GM12864 (cell line): ENCODE measurements at regions not wholly inside any gene's neighbourhood (a gene's known extent, or its start where the extent isn't known, plus 50 kb on each side); places are given as distances from the start of the nearest gene placed in this dataset.
"Not testable (repeated sequence)": the region's sequence is repeated elsewhere in the genome, so short reads cannot be mapped to it uniquely, and the experiment has no call there.

Source experiments
- DNase-seq: peaks from one replicate; pipeline ENCODE4 v3.0.0-alpha.2; 2011; ENCODE audit warnings: low read depth
- H3K4me3 ChIP-seq: 2 replicates; pipeline ENCODE4 v1.5.1; 2011; ENCODE audit warnings: mild to moderate bottlenecking, low read depth, low read length, control low read depth
- TF ChIP-seq, protein P1 (sequence below): IDR thresholded peaks from 2 replicates; pipeline ENCODE4 v1.5.1; 2011; ENCODE audit warnings: low read depth, mild to moderate bottlenecking, moderate library complexity, low read length, control low read depth, inconsistent platforms; ENCODE audit errors: missing control alignments

DNA sequence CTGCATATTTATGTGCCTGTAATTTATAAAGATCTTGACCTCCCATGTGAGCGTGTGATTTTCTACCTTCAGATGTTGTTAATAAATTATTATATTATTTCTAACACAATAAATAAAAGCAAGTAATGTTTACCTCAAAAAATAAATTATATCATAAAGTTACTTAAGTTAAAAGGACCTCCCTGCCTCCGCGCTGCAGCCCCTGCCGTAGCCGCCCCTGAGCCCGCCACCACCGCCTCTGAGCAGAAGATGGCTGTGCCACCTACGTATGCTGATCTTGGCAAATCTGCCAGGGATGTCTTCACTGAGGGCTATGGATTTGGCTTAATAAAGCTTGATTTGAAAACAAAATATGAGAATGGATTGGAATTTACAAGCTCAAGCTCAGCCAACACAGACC lies 119.6 kb upstream of the BRWD3 start:
- no peak overlapping the region for H3K4me3 ChIP-seq
- DNase-seq: no peak
- TF ChIP-seq, protein P1, sequence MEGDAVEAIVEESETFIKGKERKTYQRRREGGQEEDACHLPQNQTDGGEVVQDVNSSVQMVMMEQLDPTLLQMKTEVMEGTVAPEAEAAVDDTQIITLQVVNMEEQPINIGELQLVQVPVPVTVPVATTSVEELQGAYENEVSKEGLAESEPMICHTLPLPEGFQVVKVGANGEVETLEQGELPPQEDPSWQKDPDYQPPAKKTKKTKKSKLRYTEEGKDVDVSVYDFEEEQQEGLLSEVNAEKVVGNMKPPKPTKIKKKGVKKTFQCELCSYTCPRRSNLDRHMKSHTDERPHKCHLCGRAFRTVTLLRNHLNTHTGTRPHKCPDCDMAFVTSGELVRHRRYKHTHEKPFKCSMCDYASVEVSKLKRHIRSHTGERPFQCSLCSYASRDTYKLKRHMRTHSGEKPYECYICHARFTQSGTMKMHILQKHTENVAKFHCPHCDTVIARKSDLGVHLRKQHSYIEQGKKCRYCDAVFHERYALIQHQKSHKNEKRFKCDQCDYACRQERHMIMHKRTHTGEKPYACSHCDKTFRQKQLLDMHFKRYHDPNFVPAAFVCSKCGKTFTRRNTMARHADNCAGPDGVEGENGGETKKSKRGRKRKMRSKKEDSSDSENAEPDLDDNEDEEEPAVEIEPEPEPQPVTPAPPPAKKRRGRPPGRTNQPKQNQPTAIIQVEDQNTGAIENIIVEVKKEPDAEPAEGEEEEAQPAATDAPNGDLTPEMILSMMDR: no peak

DNA sequence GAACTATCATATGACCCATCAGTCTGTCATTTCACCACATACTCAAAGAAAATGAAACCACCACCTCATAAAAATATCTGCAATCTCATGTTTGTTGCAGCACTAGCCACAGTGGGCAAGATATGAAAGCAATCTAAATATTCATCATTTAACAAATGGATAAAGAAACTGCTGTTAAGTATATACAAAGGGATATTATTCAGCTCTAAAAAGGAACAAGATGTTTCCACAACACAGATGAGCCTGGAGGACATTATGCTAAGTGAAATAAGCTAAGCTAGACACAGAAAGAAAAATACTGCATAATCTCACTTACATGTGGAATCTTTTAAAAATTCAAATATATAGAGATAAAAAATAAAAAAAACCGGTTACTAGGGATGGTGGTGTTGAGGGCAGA lies 108.2 kb upstream of the BRWD3 start:
- no peak for DNase-seq
- H3K4me3 ChIP-seq: no peak overlapping the region
- TF ChIP-seq, protein P1: no peak

DNA sequence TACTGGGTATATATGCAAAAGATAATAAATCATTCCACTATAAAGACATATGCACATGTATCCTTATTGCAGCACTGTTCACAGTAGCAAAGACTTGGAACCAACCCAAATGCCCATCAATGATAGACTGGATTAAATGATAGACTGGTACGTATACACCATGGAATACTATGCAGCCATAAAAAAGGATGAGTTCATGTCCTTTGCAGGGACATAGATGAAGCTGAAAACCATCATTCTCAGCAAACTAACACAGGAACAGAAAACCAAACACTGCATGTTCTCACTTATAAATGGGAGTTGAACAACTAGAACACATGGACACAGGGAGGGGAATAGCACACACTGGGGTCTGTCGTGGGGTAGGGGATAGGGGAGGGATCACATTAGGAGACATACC lies 102.7 kb upstream of the BRWD3 start:
- not testable (repeated sequence) for H3K4me3 ChIP-seq

DNA sequence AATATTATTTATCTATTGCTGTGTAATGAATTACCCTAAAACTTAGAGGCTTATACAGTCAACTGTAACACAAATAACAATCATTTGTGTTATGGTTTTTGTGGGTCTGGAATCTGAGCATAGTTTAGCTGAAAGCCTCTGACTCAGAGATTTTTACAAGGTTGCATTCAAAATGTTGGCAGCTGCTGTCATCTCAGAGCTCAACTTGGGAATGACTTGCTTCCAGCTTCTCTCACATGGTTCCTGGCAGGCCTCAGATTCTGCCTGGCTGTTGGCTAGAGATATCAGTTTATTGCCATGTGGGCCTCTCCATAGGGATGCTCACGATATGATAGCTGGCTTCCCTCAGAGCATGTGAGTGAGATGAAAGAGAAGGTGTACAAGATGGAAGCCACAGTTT lies 70.2 kb upstream of the BRWD3 start:
- TF ChIP-seq, protein P1: no peak
- no peak for DNase-seq
- H3K4me3 ChIP-seq: no peak overlapping the region

More for the DNA sequence above, 102.7 kb upstream of the BRWD3 start:
- not testable (repeated sequence) for DNase-seq

DNA sequence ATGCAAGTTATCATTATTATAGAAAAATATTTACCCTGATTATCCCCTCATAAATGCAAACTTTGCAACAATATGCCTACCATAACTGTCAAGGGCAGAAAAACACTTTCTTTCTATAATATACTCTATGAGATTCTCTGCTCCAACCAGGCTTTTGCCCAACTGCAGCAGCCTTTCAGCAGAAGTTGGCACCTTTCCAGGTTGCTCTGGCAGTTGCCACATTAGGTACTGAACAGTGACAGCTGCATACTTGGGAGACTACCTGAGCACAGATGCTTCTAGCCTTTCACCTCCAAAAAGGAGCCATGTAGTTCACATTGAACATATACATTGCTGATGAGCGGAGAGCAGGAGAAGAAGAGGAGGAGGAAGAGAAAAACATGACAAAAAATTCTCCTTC lies 69.5 kb upstream of the BRWD3 start:
- no peak for DNase-seq
- H3K4me3 ChIP-seq: no peak overlapping the region
- TF ChIP-seq, protein P1: no peak

DNA sequence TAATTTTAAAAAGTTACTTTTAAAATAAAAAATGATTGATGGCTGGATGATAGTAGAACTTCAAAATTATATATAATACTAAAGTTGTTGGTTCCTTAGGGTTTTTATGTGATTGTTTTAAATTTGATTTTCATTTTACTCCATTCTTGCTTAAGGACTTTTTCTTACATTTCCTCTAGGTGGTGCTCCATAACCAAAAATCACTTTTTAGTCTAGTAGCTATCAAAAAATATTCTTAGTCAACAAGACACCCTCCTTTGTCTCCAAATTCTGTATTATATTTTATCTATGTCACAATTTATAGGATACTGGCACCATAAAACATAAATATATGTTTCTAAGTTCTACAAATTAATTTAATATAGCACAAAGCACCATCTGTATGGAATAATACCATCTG lies 67.2 kb upstream of the BRWD3 start:
- H3K4me3 ChIP-seq: no peak overlapping the region
- TF ChIP-seq, protein P1: peak; percentile 6
- no peak for DNase-seq
